ENCODE measurements at regions not wholly inside any gene's neighbourhood (a gene's known extent, or its start where the extent isn't known, plus 50 kb on each side); places are given as distances from the start of the nearest gene placed in this dataset.

- TF ChIP-seq EZH2 (IDR thresholded peaks at IDR 0.05) (no peak), FOXP2 (optimal IDR thresholded peaks at IDR 0.05; ENCODE audit: control extremely low read depth, extremely low read length, insufficient read depth) (no peak), POLR2AphosphoS5 (IDR thresholded peaks at IDR 0.05; ENCODE audit: borderline replicate concordance, low read depth, low read length) (no peak)
- H3K9ac ChIP-seq (ENCODE audit: insufficient read length) = no peak overlapping the region
- H3K4me3 ChIP-seq = no peak overlapping the region
- no peak for DNase-seq (ENCODE audit: low read depth, low spot score)
- no peaks in the 10 kb centered on the region for H3K9me3 ChIP-seq (ENCODE audit: low read depth, low read length)
- no peaks in the 10 kb centered on the region for H3K36me3 ChIP-seq (ENCODE audit: insufficient read depth, low read length)
- no peak overlapping the region for H3K27ac ChIP-seq
Observed at GRCh38 chr3:10669490-10670048, 146.5 kb upstream of the SLC6A11 start.

- Histone ChIP-seq H3K27ac (no peak overlapping the region), H3K9ac (ENCODE audit: insufficient read length) (no peak overlapping the region), H3K36me3 (ENCODE audit: insufficient read depth, low read length) (no peaks in the 10 kb centered on the region), H3K4me3 (no peak overlapping the region), H3K9me3 (ENCODE audit: low read depth, low read length) (no peaks in the 10 kb centered on the region)
- DNase-seq (ENCODE audit: low read depth, low spot score) = no peak
- TF ChIP-seq EZH2 (IDR thresholded peaks at IDR 0.05) (no peak), POLR2AphosphoS5 (IDR thresholded peaks at IDR 0.05; ENCODE audit: borderline replicate concordance, low read depth, low read length) (no peak), FOXP2 (optimal IDR thresholded peaks at IDR 0.05; ENCODE audit: control extremely low read depth, extremely low read length, insufficient read depth) (no peak)
Observed at GRCh38 chr3:10672422-10672821, 143.6 kb upstream of the SLC6A11 start.

DNA sequence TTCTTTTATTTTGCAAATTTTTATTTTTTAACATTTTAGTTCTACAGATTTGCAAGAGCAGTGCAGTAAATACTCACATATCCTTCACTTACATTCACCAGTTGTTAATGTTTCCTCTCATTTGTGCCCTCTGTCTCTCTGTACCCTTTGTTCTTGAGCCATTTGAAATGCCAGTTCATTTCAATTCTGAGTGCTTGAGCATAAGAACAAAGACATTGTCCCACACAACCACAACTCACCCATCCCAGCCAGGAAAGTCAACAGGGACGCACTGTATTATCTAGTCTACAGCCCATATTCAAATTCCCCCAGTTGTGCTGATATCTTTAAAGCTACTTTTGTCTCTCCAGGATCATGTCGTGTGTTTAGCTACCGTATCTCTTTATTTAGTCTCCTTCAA, 141.4 kb upstream of the SLC6A11 start:
- Histone ChIP-seq H3K36me3 (ENCODE audit: insufficient read depth, low read length) (no peaks in the 10 kb centered on the region), H3K27ac (no peak overlapping the region), H3K4me3 (no peak overlapping the region), H3K9ac (ENCODE audit: insufficient read length) (no peak overlapping the region), H3K9me3 (ENCODE audit: low read depth, low read length) (no peaks in the 10 kb centered on the region)
- no peak for TF ChIP-seq FOXP2 (optimal IDR thresholded peaks at IDR 0.05; ENCODE audit: control extremely low read depth, extremely low read length, insufficient read depth)
- no peak for TF ChIP-seq POLR2AphosphoS5 (IDR thresholded peaks at IDR 0.05; ENCODE audit: borderline replicate concordance, low read depth, low read length)
- TF ChIP-seq EZH2 (IDR thresholded peaks at IDR 0.05) = no peak
- DNase-seq (ENCODE audit: low read depth, low spot score) = no peak

DNA sequence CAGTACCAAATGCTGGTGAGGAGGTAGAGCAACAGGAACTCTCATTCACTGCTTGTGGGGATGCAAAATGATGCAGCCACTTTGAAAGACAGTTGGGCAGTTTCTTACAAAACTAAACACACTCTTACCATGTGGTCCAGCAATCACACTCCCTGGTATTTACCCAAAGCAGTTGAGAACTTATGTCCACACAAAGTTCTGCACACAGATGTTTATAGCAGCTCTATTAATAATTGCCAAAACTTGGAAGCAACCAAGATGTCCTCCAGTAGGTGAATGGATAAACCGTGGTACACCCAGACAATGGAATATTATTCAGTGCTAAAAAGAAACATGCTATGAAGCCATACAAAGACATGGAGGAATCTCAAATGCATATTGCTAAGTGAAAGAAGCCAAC, 139.1 kb upstream of the SLC6A11 start:
- DNase-seq (ENCODE audit: low read depth, low spot score) = no peak
- TF ChIP-seq EZH2 (IDR thresholded peaks at IDR 0.05) (no peak), POLR2AphosphoS5 (IDR thresholded peaks at IDR 0.05; ENCODE audit: borderline replicate concordance, low read depth, low read length) (no peak), FOXP2 (optimal IDR thresholded peaks at IDR 0.05; ENCODE audit: control extremely low read depth, extremely low read length, insufficient read depth) (no peak)
- H3K36me3 ChIP-seq (ENCODE audit: insufficient read depth, low read length) = no peaks in the 10 kb centered on the region
- H3K9me3 ChIP-seq (ENCODE audit: low read depth, low read length) = no peaks in the 10 kb centered on the region
- no peak overlapping the region for H3K4me3 ChIP-seq
- H3K27ac ChIP-seq = no peak overlapping the region
- H3K9ac ChIP-seq (ENCODE audit: insufficient read length) = no peak overlapping the region

DNA sequence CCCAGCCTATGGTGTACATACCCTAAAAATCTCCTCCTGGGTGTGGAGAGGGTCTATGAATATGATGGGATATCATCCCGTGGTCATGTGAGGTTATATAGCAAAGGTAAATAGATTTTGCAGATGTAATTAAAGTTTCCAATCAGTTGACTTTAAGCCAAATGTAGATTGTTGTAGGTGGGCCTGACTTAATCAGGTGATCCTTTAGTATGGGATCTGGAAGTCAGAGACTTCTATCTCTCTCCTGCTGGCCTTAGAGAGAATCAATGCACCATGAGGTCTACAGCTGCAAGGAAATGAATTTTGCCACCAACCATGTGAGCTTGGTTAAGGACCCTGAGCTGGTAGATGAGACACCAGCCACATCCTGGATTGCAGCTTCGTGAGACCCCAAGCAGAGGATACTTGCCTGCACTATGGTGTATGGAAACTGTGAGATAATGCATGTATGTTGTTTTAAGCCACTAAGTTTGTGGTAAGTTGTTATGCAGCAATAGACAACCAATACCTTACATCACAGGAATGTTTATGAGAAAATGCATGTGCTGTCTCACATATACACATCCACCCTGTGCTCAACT, 137.1 kb upstream of the SLC6A11 start:
- H3K36me3 ChIP-seq (ENCODE audit: insufficient read depth, low read length) = no peaks in the 10 kb centered on the region
- DNase-seq (ENCODE audit: low read depth, low spot score) = no peak
- H3K9ac ChIP-seq (ENCODE audit: insufficient read length) = no peak overlapping the region
- H3K4me3 ChIP-seq = no peak overlapping the region
- H3K27ac ChIP-seq = no peak overlapping the region
- TF ChIP-seq EZH2 (IDR thresholded peaks at IDR 0.05) (no peak), FOXP2 (optimal IDR thresholded peaks at IDR 0.05; ENCODE audit: control extremely low read depth, extremely low read length, insufficient read depth) (no peak), POLR2AphosphoS5 (IDR thresholded peaks at IDR 0.05; ENCODE audit: borderline replicate concordance, low read depth, low read length) (no peak)
- H3K9me3 ChIP-seq (ENCODE audit: low read depth, low read length) = no peaks in the 10 kb centered on the region

DNA sequence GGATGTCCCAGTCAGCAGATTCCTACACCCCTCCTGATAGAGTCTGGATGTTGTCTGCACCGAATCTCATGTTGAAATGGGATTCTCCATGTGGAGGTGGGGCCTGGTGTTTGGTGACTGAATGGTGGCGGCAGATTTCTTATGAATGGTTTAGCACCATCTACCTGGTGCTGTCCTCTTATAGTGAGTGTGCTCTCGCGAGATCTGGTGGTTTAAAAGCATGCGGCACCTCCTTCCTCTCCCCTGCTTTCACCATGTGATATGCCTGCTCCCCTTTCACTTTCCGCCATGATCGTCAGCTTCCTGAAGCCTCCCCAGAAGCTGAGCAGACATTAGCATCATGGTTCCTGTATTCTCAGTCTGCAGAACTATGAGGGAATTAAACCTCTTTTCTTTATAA, 135.2 kb upstream of the SLC6A11 start:
- H3K36me3 ChIP-seq (ENCODE audit: insufficient read depth, low read length) = no peaks in the 10 kb centered on the region
- TF ChIP-seq EZH2 (IDR thresholded peaks at IDR 0.05) = no peak
- TF ChIP-seq POLR2AphosphoS5 (IDR thresholded peaks at IDR 0.05; ENCODE audit: borderline replicate concordance, low read depth, low read length) = no peak
- no peak for TF ChIP-seq FOXP2 (optimal IDR thresholded peaks at IDR 0.05; ENCODE audit: control extremely low read depth, extremely low read length, insufficient read depth)
- no peak overlapping the region for H3K9ac ChIP-seq (ENCODE audit: insufficient read length)
- no peak for DNase-seq (ENCODE audit: low read depth, low spot score)
- H3K9me3 ChIP-seq (ENCODE audit: low read depth, low read length) = no peaks in the 10 kb centered on the region
- no peak overlapping the region for H3K27ac ChIP-seq
- no peak overlapping the region for H3K4me3 ChIP-seq

DNA sequence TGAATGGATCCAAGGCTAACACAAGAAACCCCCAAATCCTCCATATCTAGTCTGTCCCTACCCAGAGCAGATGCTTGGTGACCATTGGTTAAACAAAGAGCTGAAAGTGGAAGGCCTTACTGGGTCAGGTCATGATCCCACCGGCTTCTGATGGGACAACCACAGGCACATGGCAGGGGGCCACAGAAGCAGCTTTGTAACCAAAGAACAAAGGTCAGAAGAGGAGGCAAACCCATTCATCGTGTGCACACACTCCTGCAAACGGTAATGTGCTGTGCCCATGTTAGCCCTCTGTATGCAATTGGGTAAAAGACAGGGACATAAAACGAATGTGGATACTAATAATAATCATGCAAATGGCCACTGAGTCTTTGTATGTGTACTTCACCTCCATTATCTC, 133.3 kb upstream of the SLC6A11 start:
- no peak for DNase-seq (ENCODE audit: low read depth, low spot score)
- H3K4me3 ChIP-seq = no peak overlapping the region
- no peak overlapping the region for H3K9ac ChIP-seq (ENCODE audit: insufficient read length)
- no peak overlapping the region for H3K27ac ChIP-seq
- no peaks in the 10 kb centered on the region for H3K9me3 ChIP-seq (ENCODE audit: low read depth, low read length)
- H3K36me3 ChIP-seq (ENCODE audit: insufficient read depth, low read length) = no peaks in the 10 kb centered on the region
- TF ChIP-seq FOXP2 (optimal IDR thresholded peaks at IDR 0.05; ENCODE audit: control extremely low read depth, extremely low read length, insufficient read depth) = no peak
- TF ChIP-seq POLR2AphosphoS5 (IDR thresholded peaks at IDR 0.05; ENCODE audit: borderline replicate concordance, low read depth, low read length) = no peak
- no peak for TF ChIP-seq EZH2 (IDR thresholded peaks at IDR 0.05)

- Histone ChIP-seq H3K9ac (ENCODE audit: insufficient read length) (no peak overlapping the region), H3K27ac (no peak overlapping the region), H3K9me3 (ENCODE audit: low read depth, low read length) (no peaks in the 10 kb centered on the region), H3K36me3 (ENCODE audit: insufficient read depth, low read length) (no peaks in the 10 kb centered on the region), H3K4me3 (no peak overlapping the region)
- DNase-seq (ENCODE audit: low read depth, low spot score) = no peak
- TF ChIP-seq EZH2 (IDR thresholded peaks at IDR 0.05) = no peak
- TF ChIP-seq FOXP2 (optimal IDR thresholded peaks at IDR 0.05; ENCODE audit: control extremely low read depth, extremely low read length, insufficient read depth) = no peak
- TF ChIP-seq POLR2AphosphoS5 (IDR thresholded peaks at IDR 0.05; ENCODE audit: borderline replicate concordance, low read depth, low read length) = no peak
Observed at GRCh38 chr3:10683106-10683505, 132.9 kb upstream of the SLC6A11 start.

DNA sequence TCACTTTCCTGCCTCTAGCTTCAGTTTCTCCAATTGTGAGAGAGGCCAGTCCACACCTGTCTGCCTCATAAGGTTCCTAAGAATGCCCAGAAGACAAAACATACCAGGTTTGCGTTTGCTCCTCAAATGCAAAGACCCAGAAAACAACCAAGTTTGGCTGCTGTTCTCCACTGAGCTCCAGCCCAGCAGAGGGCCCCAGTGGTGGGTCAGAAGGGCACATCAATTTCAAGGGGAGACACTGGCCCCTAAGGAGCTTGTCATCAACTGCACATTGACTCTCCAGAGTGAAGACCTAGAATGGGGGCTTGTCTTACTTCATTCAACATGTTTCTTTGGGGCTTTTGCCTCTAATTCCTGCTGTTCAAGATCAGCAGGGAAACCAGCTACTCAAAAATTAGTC, 127.9 kb upstream of the SLC6A11 start:
- H3K27ac ChIP-seq = no peak overlapping the region
- no peak overlapping the region for H3K9ac ChIP-seq (ENCODE audit: insufficient read length)
- no peaks in the 10 kb centered on the region for H3K9me3 ChIP-seq (ENCODE audit: low read depth, low read length)
- TF ChIP-seq FOXP2 (optimal IDR thresholded peaks at IDR 0.05; ENCODE audit: control extremely low read depth, extremely low read length, insufficient read depth) = no peak
- no peak for TF ChIP-seq EZH2 (IDR thresholded peaks at IDR 0.05)
- TF ChIP-seq POLR2AphosphoS5 (IDR thresholded peaks at IDR 0.05; ENCODE audit: borderline replicate concordance, low read depth, low read length) = no peak
- H3K4me3 ChIP-seq = no peak overlapping the region
- H3K36me3 ChIP-seq (ENCODE audit: insufficient read depth, low read length) = no peaks in the 10 kb centered on the region
- DNase-seq (ENCODE audit: low read depth, low spot score) = no peak
